ENCODE measurements at regions not wholly inside any gene's neighbourhood (a gene's known extent, or its start where the extent isn't known, plus 50 kb on each side); places are given as distances from the start of the nearest gene placed in this dataset.
"Not testable (repeated sequence)": the region's sequence is repeated elsewhere in the genome, so short reads cannot be mapped to it uniquely, and the experiment has no call there.

DNA sequence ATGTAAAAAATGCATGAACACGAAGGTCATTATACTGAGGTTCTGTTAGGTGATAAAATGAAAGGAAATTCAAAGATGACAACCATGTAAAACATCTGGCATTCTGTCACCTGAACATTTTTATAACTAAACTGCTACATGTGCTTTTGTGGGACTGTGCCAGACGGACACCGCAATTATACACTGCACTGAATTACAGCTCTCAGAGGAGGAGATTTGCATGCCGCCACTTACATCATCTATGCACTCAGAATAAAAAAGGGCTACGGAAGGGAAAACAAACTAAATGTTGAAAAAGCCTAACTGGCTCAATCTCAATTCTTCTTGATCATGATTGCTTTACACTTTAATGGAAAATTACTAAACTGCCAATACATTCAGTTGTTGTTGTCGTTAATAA lies 614.0 kb upstream of the EYS start:
- no peak for DNase-seq

DNA sequence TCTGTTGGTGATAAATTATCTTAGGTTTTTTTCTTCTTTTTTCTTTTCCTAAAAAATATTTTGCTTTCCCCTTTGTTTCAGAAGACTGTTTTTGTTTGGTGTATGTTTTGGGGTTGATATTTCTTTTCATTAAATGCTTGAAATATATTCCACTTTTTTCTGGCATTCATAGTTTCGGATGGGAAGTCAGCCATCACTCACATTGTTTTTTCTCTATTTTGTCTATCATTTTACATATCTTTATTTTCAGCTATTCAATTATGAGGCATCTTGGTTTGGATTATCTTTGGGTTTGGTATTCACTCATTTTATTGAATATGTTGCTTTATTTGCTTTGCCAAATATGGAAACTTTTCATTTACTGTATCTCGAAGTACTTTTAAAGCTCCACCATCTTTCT lies 600.5 kb upstream of the EYS start:
- DNase-seq, result no peak

DNA sequence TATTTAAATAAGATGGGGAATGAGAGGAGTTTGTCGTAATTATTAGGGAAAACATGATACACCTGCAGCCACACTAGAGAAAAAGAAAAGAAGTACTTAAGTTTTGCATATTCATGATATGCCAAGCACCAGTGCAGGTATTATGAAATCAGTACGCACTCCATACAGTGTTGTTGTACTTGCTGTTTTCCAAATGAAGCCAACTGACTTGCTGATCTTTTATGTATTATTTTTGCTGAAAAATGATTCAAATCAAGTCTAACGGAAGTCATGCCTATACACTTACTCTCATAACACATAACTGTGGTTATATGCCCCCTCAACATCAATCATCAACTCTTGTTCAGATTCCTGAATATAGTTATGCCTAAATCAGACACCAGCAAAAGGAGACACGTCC lies 584.9 kb upstream of the EYS start:
- DNase-seq, result no peak

DNA sequence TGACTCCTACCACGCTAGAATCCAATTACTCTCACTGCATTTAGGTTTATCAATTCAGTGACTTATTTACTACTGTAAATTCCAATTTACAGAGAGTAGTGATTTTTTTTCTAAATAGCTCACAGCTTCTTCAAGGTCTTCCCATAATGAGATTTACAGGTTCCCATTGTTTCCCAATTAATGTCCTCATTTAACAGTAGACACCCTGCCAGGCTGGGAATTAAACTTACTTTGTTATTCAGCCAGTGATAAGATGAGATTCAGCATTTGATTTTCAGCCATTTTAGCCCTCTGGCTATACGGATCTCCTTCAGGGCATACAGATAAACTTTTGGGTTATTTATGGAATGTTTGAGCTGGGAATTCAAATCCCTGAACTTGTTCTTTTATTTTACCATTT lies 582.9 kb upstream of the EYS start:
- no peak for DNase-seq

- DNase-seq, result no peak
Observed at GRCh38 chr6:66278115-66278514, 571.1 kb upstream of the EYS start.

- DNase-seq, result no peak
Observed at GRCh38 chr6:66277400-66277799, 570.4 kb upstream of the EYS start.

DNA sequence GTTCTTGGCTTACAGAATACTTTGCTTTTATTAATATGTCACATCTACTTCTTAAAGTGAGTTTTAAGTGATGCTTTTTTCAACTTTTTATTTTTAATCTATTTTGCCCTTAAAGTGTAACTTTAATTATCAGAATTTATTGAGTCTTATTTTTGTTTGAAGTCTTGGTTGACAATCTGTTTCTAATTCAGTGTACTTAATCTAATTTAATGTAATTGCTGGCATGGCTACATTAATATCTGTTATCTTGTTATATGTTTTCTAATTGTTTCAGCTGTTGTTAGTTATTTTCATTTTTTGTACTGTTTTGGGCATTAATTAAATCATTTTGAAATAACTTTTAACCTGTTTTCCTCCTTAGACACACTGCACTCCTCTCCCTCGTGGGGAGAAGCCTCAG lies 558.7 kb upstream of the EYS start:
- DNase-seq, result no peak

DNA sequence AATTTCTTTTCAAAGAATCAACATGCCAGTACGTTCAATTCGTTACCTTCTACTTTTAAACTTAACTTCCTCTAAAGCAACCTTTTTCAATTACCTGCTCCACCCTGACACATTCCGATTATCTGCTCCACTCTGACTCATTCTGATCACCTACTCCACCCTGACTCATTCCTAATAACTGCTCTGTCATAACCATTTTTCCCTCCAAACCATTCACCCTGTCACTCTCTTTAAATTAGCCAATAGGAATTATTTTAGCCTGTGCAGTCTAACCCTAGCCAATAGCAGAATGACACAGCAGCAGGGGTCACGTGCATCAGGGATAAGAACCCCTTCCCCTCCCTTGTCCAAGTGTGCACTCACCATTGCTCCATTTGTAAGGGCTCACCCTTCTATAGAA lies 557.4 kb upstream of the EYS start:
- no peak for DNase-seq

GRCh38 chr6:66258731-66259487 lies 551.9 kb upstream of the EYS start:
- not testable (repeated sequence) for DNase-seq

GRCh38 chr6:66245231-66245630 lies 538.2 kb upstream of the EYS start:
- DNase-seq, result no peak

DNA sequence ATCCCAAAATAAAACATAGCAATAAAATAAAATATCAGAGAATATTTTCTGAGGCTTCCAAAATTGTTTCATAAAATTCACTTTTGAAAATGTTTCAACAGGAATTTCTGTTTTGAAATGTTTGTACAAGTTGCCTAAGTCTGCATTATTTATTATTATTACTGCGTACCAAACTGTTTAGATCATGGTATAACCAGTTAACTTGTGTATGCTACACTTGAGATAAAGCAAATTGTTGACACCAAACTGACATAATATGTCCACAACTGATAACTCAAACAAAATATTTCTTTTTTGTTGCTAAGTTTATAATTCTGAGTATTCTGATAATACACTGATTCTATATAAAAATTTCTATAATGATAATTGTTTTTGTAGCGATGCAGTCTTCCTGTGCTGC lies 531.8 kb upstream of the EYS start:
- DNase-seq, result no peak

GRCh38 chr6:66232890-66233289 lies 525.9 kb upstream of the EYS start:
- DNase-seq, result no peak

DNA sequence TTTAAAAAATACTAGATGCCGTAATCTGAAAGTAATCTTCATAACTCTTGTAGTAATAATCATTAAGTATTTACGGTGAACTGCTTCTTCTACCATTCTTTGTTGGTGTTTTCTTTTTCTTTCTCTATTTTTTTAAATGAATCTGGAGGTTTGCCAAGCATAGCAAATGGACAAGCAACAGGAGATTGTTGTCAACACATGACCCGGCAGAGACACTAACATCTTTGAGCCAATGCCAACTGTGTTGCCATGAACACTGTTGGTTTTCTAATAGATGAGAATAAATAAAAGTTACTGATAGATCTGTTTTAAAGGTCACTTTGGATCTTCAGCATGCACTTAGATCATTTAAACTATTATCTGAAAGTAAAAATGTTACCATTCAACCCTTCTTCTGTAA lies 523.6 kb upstream of the EYS start:
- no peak for DNase-seq

- no peak for DNase-seq
Observed at GRCh38 chr6:66226109-66226508, 519.1 kb upstream of the EYS start.

DNA sequence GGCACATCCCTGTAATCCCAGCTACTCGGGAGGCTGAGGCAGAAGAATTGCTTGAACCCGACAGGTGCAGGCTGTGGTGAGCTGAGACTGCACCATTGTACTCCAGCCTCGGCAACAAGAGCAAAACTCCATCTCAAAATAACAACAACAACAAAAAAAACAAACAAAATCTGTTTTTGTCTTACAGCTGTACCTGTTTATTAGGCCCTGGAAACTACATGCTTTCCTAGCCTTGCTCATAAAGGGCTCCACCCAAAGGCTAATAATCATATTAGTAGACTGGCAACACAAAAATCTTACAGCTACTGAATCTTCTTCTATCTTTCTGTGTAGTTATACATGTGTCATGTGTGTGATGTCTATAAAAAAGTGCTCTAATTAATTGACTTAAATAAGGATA lies 503.9 kb upstream of the EYS start:
- DNase-seq, result no peak

GRCh38 chr6:66200390-66200789 lies 493.4 kb upstream of the EYS start:
- no peak for DNase-seq

GRCh38 chr6:66199171-66199570 lies 492.1 kb upstream of the EYS start:
- DNase-seq, result no peak

DNA sequence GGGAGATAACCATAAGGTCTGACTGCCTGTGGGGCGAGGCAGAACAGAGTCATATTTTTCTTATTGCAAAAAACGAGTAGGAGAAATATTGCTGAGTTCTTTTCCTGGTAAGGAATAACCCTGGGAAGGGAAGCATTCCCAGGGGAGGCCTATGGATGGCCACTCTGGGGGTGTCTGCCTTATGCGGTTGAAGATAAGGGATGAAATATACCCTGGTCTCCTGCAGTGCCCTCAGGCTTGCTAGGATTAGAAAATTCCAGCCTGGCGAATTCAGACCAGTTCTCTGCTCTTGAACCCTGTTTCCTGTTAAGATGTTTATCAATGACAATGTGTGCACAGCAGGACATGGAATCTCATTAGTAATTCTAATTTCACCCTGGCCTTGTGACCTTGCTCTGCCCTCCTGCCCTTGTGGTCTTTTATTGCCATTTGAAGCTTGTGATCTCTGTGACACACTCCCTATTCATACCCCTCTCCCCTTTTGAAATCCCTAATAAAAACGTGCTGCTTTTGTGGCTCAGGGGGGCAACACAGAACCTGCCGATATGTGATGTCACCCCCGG lies 491.1 kb upstream of the EYS start:
- no peak for DNase-seq

DNA sequence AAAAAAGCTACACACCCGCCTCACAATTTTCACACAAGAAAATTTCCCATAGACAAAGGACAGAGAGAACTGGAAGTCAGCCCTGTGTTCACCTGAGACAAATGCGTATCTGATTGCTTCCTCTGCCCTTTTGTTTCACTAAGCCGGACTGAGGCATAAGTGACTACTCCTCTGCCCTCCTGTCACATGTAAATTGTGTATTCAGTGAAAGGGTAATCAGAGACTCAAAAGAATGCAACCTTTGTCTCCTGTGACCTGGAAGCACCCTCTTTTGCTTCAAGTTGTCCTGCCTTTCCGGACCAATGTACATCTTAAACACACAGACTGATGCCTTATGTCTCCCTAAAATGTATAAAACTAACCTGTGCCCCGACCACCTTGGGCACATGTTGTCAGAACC lies 483.8 kb upstream of the EYS start:
- DNase-seq, result no peak

DNA sequence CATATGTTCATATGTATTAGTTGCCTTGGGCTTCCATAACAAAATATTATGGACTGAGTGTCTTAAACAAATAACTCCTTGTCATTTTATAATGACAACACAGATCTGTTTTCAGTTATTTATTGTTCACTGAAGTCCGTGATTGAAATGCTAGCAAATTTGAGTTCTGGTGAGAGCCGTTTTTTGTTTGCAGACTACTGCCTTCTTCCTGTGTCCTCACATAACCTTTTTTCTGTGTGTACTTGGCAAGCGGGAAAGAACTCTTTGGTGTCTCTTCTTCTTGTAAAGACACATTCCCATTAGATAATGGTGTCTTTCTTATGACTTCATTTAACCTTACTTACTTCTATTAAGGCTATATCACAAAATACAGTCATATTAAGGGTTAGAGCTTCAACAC lies 482.9 kb upstream of the EYS start:
- no peak for DNase-seq

DNA sequence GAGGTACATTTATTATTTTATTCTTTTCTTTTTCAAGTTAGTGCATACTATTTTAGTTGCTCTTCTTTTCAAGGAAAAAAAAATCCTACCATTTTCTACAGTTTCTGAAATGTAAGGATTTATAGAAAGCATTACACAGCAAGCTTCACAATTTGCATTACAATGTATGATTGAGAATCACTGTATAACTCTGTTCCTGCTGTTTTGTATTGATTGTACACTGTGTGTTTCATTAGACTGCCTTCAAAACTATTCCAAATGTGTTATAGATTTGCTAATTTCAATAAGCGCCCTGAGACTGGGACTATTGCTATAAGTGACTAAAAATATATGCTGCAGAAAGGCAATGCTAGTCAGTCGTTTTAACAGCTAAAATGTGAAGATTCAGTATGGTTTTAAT lies 479.7 kb upstream of the EYS start:
- no peak for DNase-seq

DNA sequence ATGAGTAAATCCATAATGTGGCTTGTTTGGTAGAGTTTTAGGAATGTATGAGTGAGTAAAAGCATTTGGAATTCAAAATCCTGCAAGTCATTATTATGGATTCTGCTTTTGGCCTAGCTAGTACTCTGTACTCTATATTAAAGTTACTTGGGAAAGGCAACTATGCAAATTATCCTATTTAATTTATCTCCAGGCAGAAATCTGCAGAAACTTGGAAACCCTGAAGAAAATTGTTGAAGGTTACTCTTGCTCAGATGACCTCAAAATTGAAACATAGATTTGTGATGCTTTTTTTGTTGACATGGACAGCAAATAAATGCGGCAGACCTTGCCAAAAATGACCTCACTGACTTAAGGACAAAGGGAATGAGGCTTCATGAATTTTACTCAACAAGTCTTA lies 477.1 kb upstream of the EYS start:
- DNase-seq, result no peak

- DNase-seq, result no peak
Observed at GRCh38 chr6:66179361-66179760, 472.3 kb upstream of the EYS start.

- no peak for DNase-seq
Observed at GRCh38 chr6:66173587-66173986, 466.6 kb upstream of the EYS start.

GRCh38 chr6:66166713-66167112 lies 459.7 kb upstream of the EYS start:
- DNase-seq, result not testable (repeated sequence)

All from hematopoietic multipotent progenitor cell treated with erythropoietin and hydrocortisone succinate and interleukin-3 and kit ligand, for 6 days (in vitro differentiated cells).